ENCODE measurements at regions not wholly inside any gene's neighbourhood (a gene's known extent, or its start where the extent isn't known, plus 50 kb on each side); places are given as distances from the start of the nearest gene placed in this dataset.

- Mint-ChIP-seq H3K9me3 (no peaks in the 10 kb centered on the region), H3K36me3 (no peaks in the 10 kb centered on the region), H3K27me3 (no peaks in the 10 kb centered on the region), H3K4me3 (no peak overlapping the region), H3K27ac (no peak overlapping the region), H3K4me1 (ENCODE audit: low read depth) (peaks cover 3% of the 10 kb centered on the region)
- DNase-seq: no peak
- ChIA-PET CTCF (interaction anchor here (1.7 kb wide), 1 partner anchor 73 kb away, joined by 4 read pairs; no protein-coding TSS in a partner anchor), POLR2A (no interaction called here)
- intact Hi-C loops (cut with micrococcal nuclease): no loop called here
These were observed 61.5 kb upstream of the GDF10 start for GRCh38 chr10:47238331-47239095.

- Mint-ChIP-seq H3K36me3 (no peaks in the 10 kb centered on the region), H3K4me1 (ENCODE audit: low read depth) (peaks cover 3% of the 10 kb centered on the region), H3K9me3 (no peaks in the 10 kb centered on the region), H3K27ac (no peak overlapping the region), H3K4me3 (no peak overlapping the region), H3K27me3 (no peaks in the 10 kb centered on the region)
- no peak for DNase-seq
- intact Hi-C loops (cut with micrococcal nuclease): no loop called here
- CTCF ChIA-PET: no interaction called here
- POLR2A ChIA-PET: no interaction called here
These were observed 60.8 kb upstream of the GDF10 start for GRCh38 chr10:47239211-47239610.

GRCh38 chr10:47240173-47240572 is 59.8 kb upstream of the GDF10 start:
- no peak for DNase-seq
- Mint-ChIP-seq H3K27ac (no peak overlapping the region), H3K36me3 (no peaks in the 10 kb centered on the region), H3K4me3 (no peak overlapping the region), H3K27me3 (no peaks in the 10 kb centered on the region), H3K4me1 (ENCODE audit: low read depth) (peaks cover 3% of the 10 kb centered on the region), H3K9me3 (no peaks in the 10 kb centered on the region)
- CTCF ChIA-PET: no interaction called here
- intact Hi-C loops (cut with micrococcal nuclease): no loop called here
- POLR2A ChIA-PET: no interaction called here

- Mint-ChIP-seq H3K4me3 (no peak overlapping the region), H3K9me3 (no peaks in the 10 kb centered on the region), H3K4me1 (ENCODE audit: low read depth) (peaks cover 3% of the 10 kb centered on the region), H3K36me3 (no peaks in the 10 kb centered on the region), H3K27ac (no peak overlapping the region), H3K27me3 (no peaks in the 10 kb centered on the region)
- ChIA-PET CTCF (no interaction called here), POLR2A (no interaction called here)
- no peak for DNase-seq
- intact Hi-C loops (cut with micrococcal nuclease): no loop called here
These were observed 58.7 kb upstream of the GDF10 start for GRCh38 chr10:47241256-47241655.

GRCh38 chr10:47241946-47242867 is 57.8 kb upstream of the GDF10 start:
- Mint-ChIP-seq H3K4me3 (no peak overlapping the region), H3K27ac (no peak overlapping the region), H3K4me1 (ENCODE audit: low read depth) (peaks cover 3% of the 10 kb centered on the region), H3K9me3 (no peaks in the 10 kb centered on the region), H3K36me3 (no peaks in the 10 kb centered on the region), H3K27me3 (no peaks in the 10 kb centered on the region)
- intact Hi-C loops (cut with micrococcal nuclease): no loop called here
- ChIA-PET POLR2A (no interaction called here), CTCF (no interaction called here)
- no peak for DNase-seq

GRCh38 chr10:47243356-47243755 is 56.6 kb upstream of the GDF10 start:
- no peaks in the 10 kb centered on the region for H3K9me3 Mint-ChIP-seq
- no peaks in the 10 kb centered on the region for H3K27me3 Mint-ChIP-seq
- intact Hi-C loops (cut with micrococcal nuclease): no loop called here
- peaks cover 3% of the 10 kb centered on the region for H3K4me1 Mint-ChIP-seq (ENCODE audit: low read depth)
- H3K27ac Mint-ChIP-seq: no peak overlapping the region
- ChIA-PET CTCF (no interaction called here), POLR2A (no interaction called here)
- H3K36me3 Mint-ChIP-seq: no peaks in the 10 kb centered on the region
- no peak for DNase-seq
- no peak overlapping the region for H3K4me3 Mint-ChIP-seq

- intact Hi-C loops (cut with micrococcal nuclease): no loop called here
- Mint-ChIP-seq H3K9me3 (no peaks in the 10 kb centered on the region), H3K36me3 (no peaks in the 10 kb centered on the region), H3K4me3 (no peak overlapping the region), H3K27ac (no peak overlapping the region), H3K27me3 (no peaks in the 10 kb centered on the region), H3K4me1 (ENCODE audit: low read depth) (peaks cover 6% of the 10 kb centered on the region)
- ChIA-PET CTCF (no interaction called here), POLR2A (no interaction called here)
- no peak for DNase-seq
These were observed 56.2 kb upstream of the GDF10 start for GRCh38 chr10:47243791-47244190.

GRCh38 chr10:47244560-47245500 is 55.2 kb upstream of the GDF10 start:
- CTCF ChIA-PET: no interaction called here
- no peaks in the 10 kb centered on the region for H3K9me3 Mint-ChIP-seq
- no peaks in the 10 kb centered on the region for H3K27me3 Mint-ChIP-seq
- no peak overlapping the region for H3K27ac Mint-ChIP-seq
- H3K4me1 Mint-ChIP-seq (ENCODE audit: low read depth): peaks cover 6% of the 10 kb centered on the region
- no peak for DNase-seq
- no peak overlapping the region for H3K4me3 Mint-ChIP-seq
- POLR2A ChIA-PET: no interaction called here
- intact Hi-C loops (cut with micrococcal nuclease): no loop called here
- H3K36me3 Mint-ChIP-seq: no peaks in the 10 kb centered on the region

GRCh38 chr10:47245731-47246350 is 54.2 kb upstream of the GDF10 start:
- Mint-ChIP-seq H3K4me1 (ENCODE audit: low read depth) (peaks cover 6% of the 10 kb centered on the region), H3K9me3 (no peaks in the 10 kb centered on the region), H3K27ac (no peak overlapping the region), H3K27me3 (no peaks in the 10 kb centered on the region), H3K36me3 (no peaks in the 10 kb centered on the region), H3K4me3 (no peak overlapping the region)
- CTCF ChIA-PET: no interaction called here
- DNase-seq: no peak
- POLR2A ChIA-PET: no interaction called here
- intact Hi-C loops (cut with micrococcal nuclease): no loop called here

- ChIA-PET CTCF (no interaction called here), POLR2A (no interaction called here)
- H3K4me3 Mint-ChIP-seq: no peak overlapping the region
- no peaks in the 10 kb centered on the region for H3K36me3 Mint-ChIP-seq
- intact Hi-C loops (cut with micrococcal nuclease): no loop called here
- DNase-seq: no peak
- H3K9me3 Mint-ChIP-seq: no peaks in the 10 kb centered on the region
- H3K4me1 Mint-ChIP-seq (ENCODE audit: low read depth): peaks cover 6% of the 10 kb centered on the region
- H3K27me3 Mint-ChIP-seq: no peaks in the 10 kb centered on the region
- no peak overlapping the region for H3K27ac Mint-ChIP-seq
These were observed 53.4 kb upstream of the GDF10 start for GRCh38 chr10:47246406-47247147.

- Mint-ChIP-seq H3K36me3 (no peaks in the 10 kb centered on the region), H3K27me3 (no peaks in the 10 kb centered on the region)
These were observed 52.6 kb upstream of the GDF10 start for GRCh38 chr10:47247148-47248059.

More at GRCh38 chr10:47247148-47248059, 52.6 kb upstream of the GDF10 start:
- ChIA-PET CTCF (no interaction called here), POLR2A (no interaction called here)
- no peak overlapping the region for H3K27ac Mint-ChIP-seq
- intact Hi-C loops (cut with micrococcal nuclease): no loop called here
- no peak overlapping the region for H3K4me3 Mint-ChIP-seq
- H3K9me3 Mint-ChIP-seq: no peaks in the 10 kb centered on the region
- H3K4me1 Mint-ChIP-seq (ENCODE audit: low read depth): peaks cover 6% of the 10 kb centered on the region
- no peak for DNase-seq

All from activated CD4-positive, alpha-beta memory T cell treated with anti-CD3 and anti-CD28 coated beads for 36 hours (primary cell).